H1 (cell line): ENCODE measurements at regions not wholly inside any gene's neighbourhood (a gene's known extent, or its start where the extent isn't known, plus 50 kb on each side); places are given as distances from the start of the nearest gene placed in this dataset.

Source experiments
- CBX5 ChIP-seq: fragments of 300-800, 300-1000 bp; sonication (generic); IDR thresholded peaks from 2 replicates; pipeline ENCODE4 v1.7.1; 2016; ENCODE audit warnings: antibody characterized with exemption, low read length, low read depth
- CEBPB ChIP-seq: IDR thresholded peaks from 2 replicates; pipeline ENCODE4 v1.6.1; 2012; ENCODE audit warnings: low read depth, low read length
- MAFK ChIP-seq: IDR thresholded peaks from 2 replicates; pipeline ENCODE4 v1.6.1; 2012; ENCODE audit warnings: low read depth, mild to moderate bottlenecking, improper control_type of control experiment, low read length
- POLR2A ChIP-seq, 2 experiments: IDR thresholded peaks; 1 replicate in 1 of 2; 2 replicates in 1 of 2; pipeline ENCODE4 v1.6.1; 2011; ENCODE audit warnings: low read depth in 2 of 2, low read length in 2 of 2, mild to moderate bottlenecking in 2 of 2; ENCODE audit errors: control extremely low read depth in 1 of 2

- TF ChIP-seq CBX5 (no peak), MAFK (no peak), POLR2A (IDR thresholded peaks at IDR 0.05; ENCODE audit: control extremely low read depth in 1 of 2, low read depth in 2 of 2, low read length in 2 of 2) (no peak), CEBPB (no peak)
These were observed 75.5 kb downstream of the SYNE3 start (continued) for GRCh38 chr14:95440951-95441350.
